ENCODE measurements at regions not wholly inside any gene's neighbourhood (a gene's known extent, or its start where the extent isn't known, plus 50 kb on each side); places are given as distances from the start of the nearest gene placed in this dataset.

- TF ChIP-seq SRF (IDR thresholded peaks at IDR 0.05; ENCODE audit: low read depth, low read length) (no peak), JUND (IDR thresholded peaks at IDR 0.05; ENCODE audit: low read length) (no peak), CHD1 (IDR thresholded peaks at IDR 0.05; ENCODE audit: low read depth, low read length) (no peak)
Observed at GRCh38 chr10:43752682-43753081, 104.0 kb upstream of the ZNF32 start (continued).

Measured in H1 (cell line).